22Rv1 (cell line): ENCODE measurements at regions not wholly inside any gene's neighbourhood (a gene's known extent, or its start where the extent isn't known, plus 50 kb on each side); places are given as distances from the start of the nearest gene placed in this dataset.

ENCODE experiments used
- CTCF ChIP-seq: fragments of 450-650 bp; IDR thresholded peaks from 2 replicates; pipeline ENCODE4 v1.5.1; 2017; ENCODE audit warnings: mild to moderate bottlenecking
- ZFX ChIP-seq: fragments of 450-650 bp; IDR thresholded peaks from 2 replicates; pipeline ENCODE4 v1.6.1; 2017; ENCODE audit warnings: antibody characterized with exemption, borderline replicate concordance

GRCh38 chr5:88558366-88558765, 289.7 kb upstream of the TMEM161B start:
- TF ChIP-seq CTCF (no peak), ZFX (no peak)
